HepG2 (cell line): ENCODE measurements at regions not wholly inside any gene's neighbourhood (a gene's known extent, or its start where the extent isn't known, plus 50 kb on each side); places are given as distances from the start of the nearest gene placed in this dataset.

ENCODE experiments used
- ATAC-seq: fragments of 200-7000 bp; cut with Tn5 transposase; 3 replicates; pipeline ENCODE4 v1.9.1; 2020; ENCODE audit warnings: mild to moderate bottlenecking, moderate library complexity
- BruUV-seq: library from RNA; stranded (reverse); fragments of 400-500 nt; replicated peaks from 2 replicates; lab custom pipeline; 2021; lab: Mats Ljungman, UMichigan
- CTCF ChIA-PET: fragments of 300-600 bp; formaldehyde crosslinking; extraction: SDS; loops from one replicate; lab custom pipeline; 2021; ENCODE audit warnings: low total read pairs, inconsistent platforms, low intra/inter-chr PET ratio; lab: Yijun Ruan, JAX
- POLR2A ChIA-PET: fragments of 350-600 bp; sonication (Branson Sonifier 250); formaldehyde crosslinking; loops from one replicate; lab custom pipeline; 2020; ENCODE audit warnings: antibody characterized with exemption, inconsistent platforms; lab: Yijun Ruan, JAX
- DNase-seq: peaks from one replicate; pipeline ENCODE4 v3.0.0-alpha.2; 2015; ENCODE audit warnings: low spot score
- FAIRE-seq: peaks from 3 replicates; lab custom pipeline; 2011; peaks lifted over from hg19 to GRCh38; lab: Jason Lieb, UNC
- H2AFZ ChIP-seq: one replicate; pipeline ENCODE4 v1.6.1; 2011; ENCODE audit warnings: low read length, inconsistent platforms
- H3K27ac ChIP-seq: fragments of 300-600 bp; 3 replicates; pipeline ENCODE4 v1.8.0; 2011; ENCODE audit warnings: mixed run types, mild to moderate bottlenecking, mixed read lengths, low read length, inconsistent platforms; ENCODE audit not compliant: insufficient read depth; ENCODE audit errors: extremely low read length
- H3K27me3 ChIP-seq, 2 experiments: fragments of 200-600 bp in 1 of 2; 2 replicates in 1 of 2; 3 replicates in 1 of 2; pipeline versions ENCODE4 v1.6.0 to v1.8.0; 2011; ENCODE audit warnings: low read length in 2 of 2, mild to moderate bottlenecking in 2 of 2, moderate library complexity in 2 of 2, inconsistent platforms in 1 of 2; ENCODE audit not compliant: insufficient read depth in 2 of 2, control insufficient read depth in 1 of 2
- H3K36me3 ChIP-seq, 2 experiments: fragments of 200-600 bp in 1 of 2; replicated peaks in 1 of 2; 2 replicates in 1 of 2; 3 replicates in 1 of 2; pipeline versions ENCODE4 v1.5.1 to v1.8.0; 2011; ENCODE audit warnings: low read length in 2 of 2, inconsistent platforms in 1 of 2; ENCODE audit not compliant: insufficient read depth in 2 of 2, control insufficient read depth in 1 of 2
- H3K4me1 ChIP-seq: 2 replicates; pipeline ENCODE4 v1.5.1; 2012; ENCODE audit warnings: low read length, inconsistent platforms; ENCODE audit not compliant: insufficient read depth
- H3K4me2 ChIP-seq: 2 replicates; pipeline ENCODE4 v1.6.0; 2011; ENCODE audit warnings: low read depth, low read length, inconsistent platforms
- H3K4me3 ChIP-seq, 3 experiments: fragments of 200-600 bp in 1 of 3; sonication (generic), shearing (Covaris generic) in 1 of 3; replicated peaks in 1 of 3; 2 replicates each; pipeline ENCODE4 v1.5.1; 2011 to 2016; ENCODE audit warnings: low read length in 3 of 3, inconsistent platforms in 2 of 3, low read depth in 2 of 3, mild to moderate bottlenecking in 2 of 3, control low read depth in 1 of 3, mixed read lengths in 1 of 3; ENCODE audit not compliant: insufficient read depth in 1 of 3
- H3K79me2 ChIP-seq: one replicate; pipeline ENCODE4 v1.6.1; 2011; ENCODE audit warnings: low read length, inconsistent platforms; ENCODE audit not compliant: insufficient read depth
- H3K9ac ChIP-seq: 2 replicates; pipeline ENCODE4 v1.6.0; 2011; ENCODE audit warnings: mild to moderate bottlenecking, low read depth, low read length, inconsistent platforms; ENCODE audit not compliant: insufficient read depth
- H3K9me3 ChIP-seq: 2 replicates; pipeline ENCODE4 v1.5.1; 2012; ENCODE audit warnings: mild to moderate bottlenecking, low read length
- H4K20me1 ChIP-seq: 2 replicates; pipeline ENCODE4 v1.6.0; 2011; ENCODE audit warnings: inconsistent platforms, mild to moderate bottlenecking, low read length, moderate library complexity; ENCODE audit not compliant: insufficient read depth
- BORCS8-MEF2B ChIP-seq: sonication (generic); formaldehyde crosslinking; IDR thresholded peaks from 2 replicates; pipeline ENCODE4 v1.8.0; 2022; ENCODE audit warnings: mild to moderate bottlenecking, missing genetic modification reagents
- DZIP1 ChIP-seq: sonication (generic); formaldehyde crosslinking; IDR thresholded peaks from 2 replicates; pipeline ENCODE4 v1.5.0; 2020; ENCODE audit warnings: mild to moderate bottlenecking, missing genetic modification reagents
- GMEB2 ChIP-seq: IDR thresholded peaks from 2 replicates; pipeline ENCODE4 v1.6.1; 2016; ENCODE audit warnings: missing biosample characterization, missing genetic modification reagents, low read depth
- NFYB ChIP-seq: sonication (generic); formaldehyde crosslinking; IDR thresholded peaks from 2 replicates; pipeline ENCODE4 v1.4.0; 2020; ENCODE audit warnings: missing genetic modification reagents
- NR1H2 ChIP-seq: sonication (generic); formaldehyde crosslinking; IDR thresholded peaks from 2 replicates; pipeline ENCODE4 v1.8.1; 2022; ENCODE audit warnings: low read depth, missing genetic modification reagents, borderline replicate concordance
- SRF ChIP-seq: IDR thresholded peaks from 2 replicates; pipeline ENCODE4 v1.6.1; 2011; ENCODE audit warnings: mild to moderate bottlenecking, low read depth, low read length, moderate library complexity
- SRSF9 ChIP-seq: fragments of 200-400 bp; formaldehyde crosslinking; IDR thresholded peaks from 2 replicates; pipeline ENCODE4 v1.6.1; 2018; ENCODE audit warnings: borderline replicate concordance, mild to moderate bottlenecking, low read depth, low read length; ENCODE audit not compliant: insufficient read depth, poor library complexity, severe bottlenecking
- USF2 ChIP-seq, 2 experiments: sonication (generic) in 1 of 2; formaldehyde crosslinking in 1 of 2; IDR thresholded peaks; 2 replicates each; pipeline versions ENCODE4 v1.5.1 to v1.6.1; 2011 to 2020; ENCODE audit warnings: borderline replicate concordance in 1 of 2, low read depth in 1 of 2, low read length in 1 of 2, mild to moderate bottlenecking in 1 of 2, missing genetic modification reagents in 1 of 2, moderate library complexity in 1 of 2
- ZBTB2 ChIP-seq: sonication (generic); formaldehyde crosslinking; IDR thresholded peaks from 2 replicates; pipeline ENCODE4 v1.8.0; 2022; ENCODE audit warnings: low read depth, missing genetic modification reagents
- WGBS: methylation state at CpG from one replicate; pipeline ENCODE4 v1.1.6; 2017; ENCODE audit warnings: low lambda C conversion rate; 5-methylcytosine and 5-hydroxymethylcytosine counted together
- in situ Hi-C: cut with HindIII; loops from 2 replicates; pipeline ENCODE4 v1.10.0; 2017; ENCODE audit warnings: low pct_unique_long_range_greater_than_20kb; ENCODE audit not compliant: extremely low pct_ligation_motif_present
- intact Hi-C: fragments of 100-400 bp; cut with micrococcal nuclease; formaldehyde crosslinking; loops from one replicate; pipeline ENCODE4 v1.10.0; 2022; ENCODE audit not compliant: unreplicated experiment

GRCh38 chr21:28509031-28509430 lies 483.6 kb downstream of the LTN1 start:
- POLR2A ChIA-PET, result no interaction called here
- no peak overlapping the region for H2AFZ ChIP-seq
- no peak overlapping the region for H3K4me3 ChIP-seq
- H3K4me2 ChIP-seq, result no peak overlapping the region
- no peaks in the 10 kb centered on the region for H3K27me3 ChIP-seq
- no peak for TF ChIP-seq SRF
- no peak overlapping the region for H3K9ac ChIP-seq
- in situ Hi-C loops (no loop called here), intact Hi-C loops (no loop called here)
- ATAC-seq, result no peak
- peaks cover 26% of the 10 kb centered on the region for H3K9me3 ChIP-seq
- 1% methylated on average over 3 of the region's 3 CpGs for WGBS
- H3K79me2 ChIP-seq, result no peaks in the 10 kb centered on the region
- no TSS peak for BruUV-seq
- DNase-seq, result no peak
- H3K36me3 ChIP-seq, result no peaks in the 10 kb centered on the region
- no peaks in the 10 kb centered on the region for H3K4me1 ChIP-seq
- CTCF ChIA-PET, result no interaction called here
- FAIRE-seq, result no peak
- no peak overlapping the region for H3K27ac ChIP-seq
- no peaks in the 10 kb centered on the region for H4K20me1 ChIP-seq

- Histone ChIP-seq H3K27me3 (no peaks in the 10 kb centered on the region), H3K36me3 (no peaks in the 10 kb centered on the region), H3K27ac (no peak overlapping the region), H3K9me3 (peaks cover 33% of the 10 kb centered on the region), H4K20me1 (no peaks in the 10 kb centered on the region), H3K4me2 (no peak overlapping the region), H3K9ac (no peak overlapping the region), H3K4me1 (no peaks in the 10 kb centered on the region), H3K79me2 (no peaks in the 10 kb centered on the region), H2AFZ (no peak overlapping the region), H3K4me3 (no peak overlapping the region)
- ChIA-PET CTCF (no interaction called here), POLR2A (no interaction called here)
- in situ Hi-C loops (no loop called here), intact Hi-C loops (no loop called here)
- BruUV-seq, result no TSS peak
- FAIRE-seq (no peak), DNase-seq (no peak), ATAC-seq (no peak)
- TF ChIP-seq SRSF9 (no peak), NR1H2 (CRISPR knock-in tag) (no peak), USF2 (IDR thresholded peaks at IDR 0.05; ENCODE audit: low read depth, low read length) (no peak), USF2 (CRISPR knock-in tag; IDR thresholded peaks at IDR 0.05; ENCODE audit: borderline replicate concordance) (no peak), ZBTB2 (CRISPR knock-in tag) (no peak), BORCS8-MEF2B (CRISPR knock-in tag) (no peak), NFYB (no peak), DZIP1 (CRISPR knock-in tag) (no peak), GMEB2 (CRISPR knock-in tag) (no peak)
Observed at GRCh38 chr21:28508126-28508525, 484.6 kb downstream of the LTN1 start.
